Endodermal cell (in vitro differentiated cells): ENCODE measurements at regions not wholly inside any gene's neighbourhood (a gene's known extent, or its start where the extent isn't known, plus 50 kb on each side); places are given as distances from the start of the nearest gene placed in this dataset.

Experiments
- DNase-seq: peaks from one replicate; pipeline ENCODE4 v3.0.0-alpha.2; 2017
- H3K27ac ChIP-seq: 2 replicates; pipeline ENCODE4 v1.5.1; 2013; ENCODE audit warnings: mild to moderate bottlenecking, low read depth, low read length, moderate library complexity
- H3K27me3 ChIP-seq: 2 replicates; pipeline ENCODE4 v1.6.1; 2013; ENCODE audit warnings: mild to moderate bottlenecking, low read length, moderate library complexity; ENCODE audit not compliant: insufficient read depth, control insufficient read depth, poor library complexity, severe bottlenecking
- H3K36me3 ChIP-seq: 2 replicates; pipeline ENCODE4 v1.7.0; 2013; ENCODE audit warnings: mild to moderate bottlenecking, low read length, moderate library complexity; ENCODE audit not compliant: control insufficient read depth, insufficient read depth
- H3K4me1 ChIP-seq: one replicate; pipeline ENCODE4 v1.7.0; 2013; ENCODE audit warnings: low read length; ENCODE audit not compliant: control insufficient read depth, insufficient read depth
- H3K4me3 ChIP-seq: 2 replicates; pipeline ENCODE4 v1.5.1; 2013; ENCODE audit warnings: mild to moderate bottlenecking, low read length, moderate library complexity
- H3K9ac ChIP-seq: 2 replicates; pipeline ENCODE4 v1.6.1; 2013; ENCODE audit warnings: mild to moderate bottlenecking, low read length, moderate library complexity; ENCODE audit not compliant: poor library complexity, severe bottlenecking; ENCODE audit errors: extremely low read depth
- H3K9me3 ChIP-seq: 2 replicates; pipeline ENCODE4 v1.6.1; 2013; ENCODE audit warnings: mild to moderate bottlenecking, low read length, moderate library complexity; ENCODE audit not compliant: control insufficient read depth
- H3K27ac Mint-ChIP-seq: 2 replicates; pipeline ENCODE4 v1.8.0; 2020; ENCODE audit warnings: mixed read lengths
- H3K27me3 Mint-ChIP-seq: 2 replicates; pipeline ENCODE4 v1.8.0; 2021; ENCODE audit warnings: mild to moderate bottlenecking, mixed read lengths; ENCODE audit not compliant: insufficient read depth
- H3K36me3 Mint-ChIP-seq: 2 replicates; pipeline ENCODE4 v1.8.0; 2020; ENCODE audit warnings: low read depth, mixed read lengths
- H3K4me1 Mint-ChIP-seq: 2 replicates; pipeline ENCODE4 v1.8.0; 2020; ENCODE audit warnings: mixed read lengths
- H3K4me3 Mint-ChIP-seq: 2 replicates; pipeline ENCODE4 v1.8.0; 2020; ENCODE audit warnings: mild to moderate bottlenecking, moderate library complexity, mixed read lengths
- H3K9me3 Mint-ChIP-seq: 2 replicates; pipeline ENCODE4 v1.8.0; 2020; ENCODE audit warnings: mild to moderate bottlenecking, mixed read lengths
- CTCF ChIP-seq: fragments of 200-600 bp; sonication (generic); conservative IDR thresholded peaks from 2 replicates; pipeline ENCODE4 v1.5.0; 2021; ENCODE audit warnings: antibody characterized with exemption, mild to moderate bottlenecking
- WGBS, 2 experiments: methylation state at CpG; one replicate each; pipeline versions ENCODE4 v1.1.5 to v1.1.7; 2013; ENCODE audit warnings: missing lambda C conversion rate in 2 of 2, mixed read lengths in 1 of 2; ENCODE audit not compliant: insufficient coverage in 1 of 2, insufficient read length in 1 of 2; 5-methylcytosine and 5-hydroxymethylcytosine counted together

DNA sequence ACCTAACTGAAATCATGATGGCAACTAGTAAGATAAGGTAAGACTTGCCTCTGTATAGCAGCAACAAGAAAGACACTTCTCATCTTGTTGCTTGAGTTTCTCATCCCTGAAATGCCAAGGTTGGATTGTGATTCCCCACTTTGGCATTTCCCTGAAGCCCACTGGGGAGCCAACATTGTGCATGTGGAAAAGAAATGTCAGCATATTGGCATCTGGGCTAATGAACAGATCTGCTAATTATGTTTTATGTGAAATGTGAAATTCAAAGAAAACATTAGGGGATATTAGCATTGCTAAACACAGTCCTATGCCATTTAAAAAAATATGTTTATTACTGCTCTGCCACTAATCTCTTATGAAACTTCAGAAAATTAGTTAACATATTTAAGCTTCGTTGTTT, 126.3 kb upstream of the PCSK2 start:
- Histone ChIP-seq H3K4me1 (no peaks in the 10 kb centered on the region), H3K4me3 (no peak overlapping the region), H3K36me3 (no peaks in the 10 kb centered on the region), H3K27ac (no peak overlapping the region), H3K9me3 (no peaks in the 10 kb centered on the region), H3K9ac (no peak overlapping the region), H3K27me3 (no peaks in the 10 kb centered on the region)
- no peak for DNase-seq
- Mint-ChIP-seq H3K27ac (no peak overlapping the region), H3K36me3 (no peaks in the 10 kb centered on the region), H3K4me3 (no peak overlapping the region), H3K27me3 (no peaks in the 10 kb centered on the region), H3K9me3 (no peaks in the 10 kb centered on the region), H3K4me1 (no peaks in the 10 kb centered on the region)
- 93% methylated on average over 1 of the region's 1 CpG; no CpG with 5 or more reads in 1 of the 2 experiments for WGBS, 2 experiments
- no peak for TF ChIP-seq CTCF

DNA sequence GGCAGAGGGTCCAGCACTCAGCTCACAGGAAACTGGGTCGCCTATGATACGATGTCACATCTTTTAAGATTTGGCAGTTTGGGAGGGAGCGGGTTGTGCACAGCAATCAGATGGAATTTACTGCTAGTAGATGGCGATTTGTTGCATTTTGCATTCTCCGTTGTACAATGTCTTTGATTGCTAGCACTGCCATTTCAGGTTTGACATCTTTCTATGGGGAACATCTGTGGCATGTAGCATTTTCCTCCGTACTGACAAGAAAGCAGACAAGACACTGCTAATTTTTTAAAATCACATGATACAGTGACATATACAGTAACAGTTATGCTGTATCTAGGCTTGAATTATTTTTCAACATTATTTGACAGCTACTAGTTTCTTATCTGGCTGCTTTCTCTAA, 119.7 kb upstream of the PCSK2 start:
- Mint-ChIP-seq H3K36me3 (no peaks in the 10 kb centered on the region), H3K27me3 (no peaks in the 10 kb centered on the region), H3K9me3 (no peaks in the 10 kb centered on the region), H3K27ac (no peak overlapping the region), H3K4me3 (no peak overlapping the region), H3K4me1 (no peaks in the 10 kb centered on the region)
- H3K9me3 ChIP-seq = no peaks in the 10 kb centered on the region
- no peak overlapping the region for H3K27ac ChIP-seq
- no peak overlapping the region for H3K9ac ChIP-seq
- H3K27me3 ChIP-seq = no peaks in the 10 kb centered on the region
- H3K36me3 ChIP-seq = no peaks in the 10 kb centered on the region
- 94 to 95% methylated on average over 5 to 6 of the region's 6 CpGs for WGBS, 2 experiments
- TF ChIP-seq CTCF = no peak
- no peak overlapping the region for H3K4me3 ChIP-seq
- no peak for DNase-seq
- no peaks in the 10 kb centered on the region for H3K4me1 ChIP-seq

- no peak for DNase-seq
- 64 to 81% methylated on average over 2 of the region's 2 CpGs for WGBS, 2 experiments
- Histone ChIP-seq H3K27me3 (no peaks in the 10 kb centered on the region), H3K4me3 (no peak overlapping the region), H3K9ac (no peak overlapping the region), H3K27ac (no peak overlapping the region), H3K36me3 (no peaks in the 10 kb centered on the region), H3K9me3 (no peaks in the 10 kb centered on the region), H3K4me1 (no peaks in the 10 kb centered on the region)
- Mint-ChIP-seq H3K27ac (no peak overlapping the region), H3K4me3 (no peak overlapping the region), H3K36me3 (no peaks in the 10 kb centered on the region), H3K4me1 (no peaks in the 10 kb centered on the region), H3K27me3 (no peaks in the 10 kb centered on the region), H3K9me3 (no peaks in the 10 kb centered on the region)
- no peak for TF ChIP-seq CTCF
These were observed 117.9 kb upstream of the PCSK2 start for GRCh38 chr20:17108896-17109295.
